Tibial artery (tissue), 4 donors: ENCODE measurements at regions not wholly inside any gene's neighbourhood (a gene's known extent, or its start where the extent isn't known, plus 50 kb on each side); places are given as distances from the start of the nearest gene placed in this dataset.
"Not testable (repeated sequence)": the region's sequence is repeated elsewhere in the genome, so short reads cannot be mapped to it uniquely, and the experiment has no call there.

ENCODE experiments used
- DNase-seq, 2 donors: peaks; one replicate each; pipeline ENCODE4 v3.0.0-alpha.2; 2019
- H3K27ac ChIP-seq, 2 donors: fragments of 200-600 bp; sonication (generic) in 1 of 2; 1 replicate in 1 of 2; 2 replicates in 1 of 2; pipeline ENCODE4 v1.5.1; 2018 to 2019; ENCODE audit warnings: mild to moderate bottlenecking in 1 of 2
- H3K27me3 ChIP-seq, 2 donors: fragments of 200-600 bp; sonication (generic) in 1 of 2; one replicate each; pipeline versions ENCODE4 v1.5.1 to v1.6.0; 2016 to 2019
- H3K36me3 ChIP-seq, 3 donors: fragments of 200-600 bp; sonication (generic) in 2 of 3; one replicate each; pipeline ENCODE4 v1.5.1; 2016 to 2019; ENCODE audit warnings: mild to moderate bottlenecking in 2 of 3
- H3K4me1 ChIP-seq, 4 donors: fragments of 200-600 bp; sonication (generic) in 2 of 4; 1 replicate in 3 of 4; 2 replicates in 1 of 4; pipeline ENCODE4 v1.5.1; 2016 to 2019
- H3K4me3 ChIP-seq, 2 donors: fragments of 200-600 bp; sonication (generic) in 1 of 2; 1 replicate in 1 of 2; 2 replicates in 1 of 2; pipeline ENCODE4 v1.5.1; 2018 to 2019; ENCODE audit warnings: mild to moderate bottlenecking in 2 of 2
- H3K9me3 ChIP-seq, 3 donors: fragments of 200-600 bp; sonication (generic) in 1 of 3; one replicate each; pipeline ENCODE4 v1.5.1; 2016 to 2019
- intact Hi-C: fragments of 100-400 bp; cut with DNase I; formaldehyde crosslinking; loops from one replicate; pipeline ENCODE4 v1.15.0; 2023; ENCODE audit warnings: low total_unique reads
- TF ChIP-seq, protein P1 (sequence below), 2 experiments: fragments of 200-600 bp in 1 of 2; fragments of 450-650 bp in 1 of 2; IDR thresholded peaks; one replicate each; pipeline ENCODE4 v1.5.1; 2017 to 2019; ENCODE audit warnings: antibody characterized with exemption in 2 of 2, mild to moderate bottlenecking in 1 of 2, moderate library complexity in 1 of 2

DNA sequence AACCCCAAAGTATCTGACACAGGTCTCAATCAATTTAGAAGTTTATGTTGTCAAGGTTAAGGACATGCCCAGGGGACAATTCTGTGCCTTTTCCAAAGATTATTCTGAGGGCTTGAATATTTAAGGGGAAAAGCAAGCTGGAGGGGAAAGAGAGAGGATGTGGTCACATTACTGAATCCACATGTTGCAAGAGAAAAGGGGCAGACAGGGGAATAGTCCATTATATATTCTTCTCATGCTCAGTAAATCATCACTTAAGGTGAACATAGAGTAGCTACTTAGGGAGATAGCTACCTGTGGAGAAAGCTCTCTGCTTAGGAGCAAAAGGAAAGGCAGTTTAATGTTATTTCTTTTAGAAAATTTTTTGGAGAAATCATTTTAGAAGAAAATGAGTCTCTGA, 751.6 kb downstream of the SI start:
- DNase-seq, result no peak
- H3K9me3 ChIP-seq, result no peaks in the 10 kb centered on the region
- no peak overlapping the region for H3K4me3 ChIP-seq
- H3K27ac ChIP-seq, result no peak overlapping the region
- H3K27me3 ChIP-seq, result no peaks in the 10 kb centered on the region
- intact Hi-C loops, result no loop called here
- no peaks in the 10 kb centered on the region for H3K36me3 ChIP-seq
- TF ChIP-seq, protein P1, sequence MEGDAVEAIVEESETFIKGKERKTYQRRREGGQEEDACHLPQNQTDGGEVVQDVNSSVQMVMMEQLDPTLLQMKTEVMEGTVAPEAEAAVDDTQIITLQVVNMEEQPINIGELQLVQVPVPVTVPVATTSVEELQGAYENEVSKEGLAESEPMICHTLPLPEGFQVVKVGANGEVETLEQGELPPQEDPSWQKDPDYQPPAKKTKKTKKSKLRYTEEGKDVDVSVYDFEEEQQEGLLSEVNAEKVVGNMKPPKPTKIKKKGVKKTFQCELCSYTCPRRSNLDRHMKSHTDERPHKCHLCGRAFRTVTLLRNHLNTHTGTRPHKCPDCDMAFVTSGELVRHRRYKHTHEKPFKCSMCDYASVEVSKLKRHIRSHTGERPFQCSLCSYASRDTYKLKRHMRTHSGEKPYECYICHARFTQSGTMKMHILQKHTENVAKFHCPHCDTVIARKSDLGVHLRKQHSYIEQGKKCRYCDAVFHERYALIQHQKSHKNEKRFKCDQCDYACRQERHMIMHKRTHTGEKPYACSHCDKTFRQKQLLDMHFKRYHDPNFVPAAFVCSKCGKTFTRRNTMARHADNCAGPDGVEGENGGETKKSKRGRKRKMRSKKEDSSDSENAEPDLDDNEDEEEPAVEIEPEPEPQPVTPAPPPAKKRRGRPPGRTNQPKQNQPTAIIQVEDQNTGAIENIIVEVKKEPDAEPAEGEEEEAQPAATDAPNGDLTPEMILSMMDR (IDR thresholded peaks at IDR 0.05), result no peak
- no peaks in the 10 kb centered on the region for H3K4me1 ChIP-seq

DNA sequence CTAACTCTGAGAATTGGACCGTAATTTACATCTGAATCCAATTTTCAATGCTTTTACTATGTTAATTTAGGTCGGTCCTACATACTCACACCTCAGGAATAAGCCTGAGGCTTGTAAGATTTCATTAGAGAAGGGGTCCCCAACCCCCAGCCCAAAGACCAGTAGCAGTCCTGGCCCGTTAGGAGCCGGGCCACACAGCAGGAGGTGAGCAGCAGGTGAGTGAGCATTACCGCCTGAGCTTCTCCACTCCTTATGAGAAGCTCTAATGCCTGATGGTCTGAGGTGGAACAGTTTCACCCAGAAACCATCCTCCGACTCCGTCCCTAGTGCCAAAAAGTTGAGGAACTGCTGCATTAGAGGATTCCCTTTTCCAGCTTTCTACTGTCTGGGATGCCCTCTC, 757.3 kb downstream of the SI start:
- TF ChIP-seq, protein P1 (IDR thresholded peaks at IDR 0.05), result no peak
- H3K27me3 ChIP-seq, result no peaks in the 10 kb centered on the region
- no peak overlapping the region for H3K4me3 ChIP-seq
- H3K9me3 ChIP-seq, result no peaks in the 10 kb centered on the region
- intact Hi-C loops, result no loop called here
- no peak for DNase-seq
- no peaks in the 10 kb centered on the region for H3K4me1 ChIP-seq
- no peaks in the 10 kb centered on the region for H3K36me3 ChIP-seq
- H3K27ac ChIP-seq, result no peak overlapping the region

DNA sequence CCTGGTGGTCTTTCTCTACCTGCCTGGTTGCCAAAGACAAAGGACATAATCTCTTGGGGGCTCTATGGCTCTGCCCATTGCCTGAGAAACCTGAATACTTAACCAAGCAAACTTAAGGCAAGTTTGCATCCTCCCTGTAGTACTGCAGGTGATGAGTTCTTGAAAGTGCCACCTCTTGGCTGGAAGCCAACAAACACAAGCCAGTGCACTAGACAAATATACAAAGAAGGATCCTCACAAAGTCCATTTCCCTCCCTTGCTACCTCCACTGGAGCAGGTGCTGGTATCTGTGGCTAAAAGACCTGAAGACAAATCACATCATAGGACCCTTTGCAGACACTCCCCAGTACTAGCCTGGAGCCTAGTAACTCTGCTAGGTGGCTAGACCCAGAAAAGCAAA, 772.3 kb downstream of the SI start:
- no peaks in the 10 kb centered on the region for H3K27me3 ChIP-seq
- H3K9me3 ChIP-seq, result no peaks in the 10 kb centered on the region
- no peak overlapping the region for H3K4me3 ChIP-seq
- no peaks in the 10 kb centered on the region for H3K4me1 ChIP-seq
- no peak for DNase-seq
- TF ChIP-seq, protein P1 (IDR thresholded peaks at IDR 0.05), result no peak
- H3K27ac ChIP-seq, result no peak overlapping the region
- H3K36me3 ChIP-seq, result no peaks in the 10 kb centered on the region
- intact Hi-C loops, result no loop called here

DNA sequence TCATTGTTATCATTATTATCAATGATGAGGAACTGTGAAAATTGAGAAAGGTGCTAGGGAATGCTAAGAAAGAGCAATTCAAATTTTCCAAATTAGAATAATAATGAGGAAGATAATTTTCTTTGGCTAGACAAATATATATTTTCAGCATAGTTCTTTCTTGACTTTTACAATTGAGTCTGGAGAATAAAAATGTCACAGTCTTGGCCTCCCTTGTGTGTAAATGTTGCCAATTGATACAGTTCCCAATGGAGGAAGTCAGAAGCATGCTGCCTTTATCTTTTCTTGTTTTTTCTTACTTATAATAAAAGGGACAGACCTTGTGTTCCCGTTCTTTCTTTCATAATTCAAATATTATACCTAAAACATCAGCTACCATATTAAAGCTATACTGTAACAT, 774.4 kb downstream of the SI start:
- intact Hi-C loops, result no loop called here
- Histone ChIP-seq H3K4me3 (no peak overlapping the region), H3K27me3 (no peaks in the 10 kb centered on the region), H3K9me3 (no peaks in the 10 kb centered on the region), H3K27ac (no peak overlapping the region), H3K4me1 (no peaks in the 10 kb centered on the region), H3K36me3 (no peaks in the 10 kb centered on the region)
- TF ChIP-seq, protein P1 (IDR thresholded peaks at IDR 0.05), result no peak
- no peak for DNase-seq

DNA sequence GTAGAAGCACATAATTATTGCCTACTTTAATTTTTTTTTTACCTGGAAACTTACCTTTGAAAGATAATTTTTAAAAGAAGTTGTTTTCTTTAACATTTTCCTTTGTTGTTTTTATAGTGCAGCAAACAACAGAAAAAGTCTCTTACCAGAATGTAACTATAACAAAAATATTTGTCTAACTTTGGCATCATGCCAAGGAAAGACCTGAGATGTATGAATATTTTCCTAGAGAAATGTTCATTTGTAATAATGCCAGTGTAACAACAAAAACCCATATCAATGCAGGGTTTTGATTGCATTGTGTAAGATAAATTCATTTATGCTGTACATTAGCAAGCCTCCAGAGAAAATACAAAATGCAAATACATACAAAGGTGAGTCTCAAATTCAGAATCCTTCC, 775.7 kb downstream of the SI start:
- intact Hi-C loops, result no loop called here
- H3K27ac ChIP-seq, result no peak overlapping the region
- no peaks in the 10 kb centered on the region for H3K36me3 ChIP-seq
- no peaks in the 10 kb centered on the region for H3K4me1 ChIP-seq
- no peak for DNase-seq
- TF ChIP-seq, protein P1 (IDR thresholded peaks at IDR 0.05), result no peak
- no peaks in the 10 kb centered on the region for H3K9me3 ChIP-seq
- no peaks in the 10 kb centered on the region for H3K27me3 ChIP-seq
- H3K4me3 ChIP-seq, result no peak overlapping the region

DNA sequence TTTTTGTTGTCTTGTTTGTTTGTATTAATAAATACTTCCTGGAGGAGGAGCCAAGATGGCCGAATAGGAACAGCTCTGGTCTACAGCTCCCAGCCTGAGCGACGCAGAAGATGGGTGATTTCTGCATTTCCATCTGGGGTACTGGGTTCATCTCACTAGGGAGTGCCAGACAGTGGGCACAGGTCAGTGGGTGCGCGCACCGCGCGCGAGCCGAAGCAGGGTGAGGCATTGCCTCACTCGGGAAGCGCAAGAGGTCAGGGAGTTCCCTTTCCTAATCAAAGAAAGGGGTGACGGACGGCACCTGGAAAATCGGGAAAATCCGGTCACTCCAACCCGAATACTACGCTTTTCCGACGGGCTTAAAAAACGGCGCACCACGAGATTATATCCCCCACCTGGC, 786.8 kb downstream of the SI start:
- H3K36me3 ChIP-seq, intact Hi-C loops, H3K4me1 ChIP-seq, DNase-seq, H3K27me3 ChIP-seq, H3K27ac ChIP-seq, H3K4me3 ChIP-seq, H3K9me3 ChIP-seq: not testable (repeated sequence)
